ENCODE measurements at regions not wholly inside any gene's neighbourhood (a gene's known extent, or its start where the extent isn't known, plus 50 kb on each side); places are given as distances from the start of the nearest gene placed in this dataset.

GRCh38 chr4:107452717-107453630, 267.1 kb downstream of the PAPSS1 start:
- H2AFZ ChIP-seq (ENCODE audit: low read depth, low read length): no peak overlapping the region
- H3K4me1 ChIP-seq (replicated peaks in 1 of 2; ENCODE audit: control insufficient read depth in 2 of 2, insufficient read depth in 2 of 2, low read length in 2 of 2): no peaks in the 10 kb centered on the region
- no peaks in the 10 kb centered on the region for H3K79me2 ChIP-seq (ENCODE audit: control insufficient read depth, insufficient read depth, low read length)
- BruUV-seq (replicated peaks): no TSS peak
- no peaks in the 10 kb centered on the region for H4K20me1 ChIP-seq (replicated peaks; ENCODE audit: control insufficient read depth, insufficient read depth, low read length)
- H3K36me3 ChIP-seq (ENCODE audit: control insufficient read depth, insufficient read depth, low read length): no peaks in the 10 kb centered on the region
- H3K9ac ChIP-seq (ENCODE audit: insufficient read depth in 1 of 2, low read depth in 2 of 2, low read length in 2 of 2): no peak overlapping the region
- no peaks in the 10 kb centered on the region for H3K9me3 ChIP-seq (replicated peaks; ENCODE audit: control insufficient read depth, insufficient read depth, low read depth, low read length)
- in situ Hi-C loops (cut with MboI): no loop called here
- POLR2A ChIA-PET: interaction anchor here (0.6 kb wide), 1 partner anchor 114 kb away, joined by 3 read pairs; no protein-coding TSS in a partner anchor
- no peaks in the 10 kb centered on the region for H3K9me1 ChIP-seq (ENCODE audit: control insufficient read depth, insufficient read depth, low read length)
- no peak for FAIRE-seq
- H3K4me3 ChIP-seq: no peak overlapping the region
- no peak for DNase-seq (ENCODE audit: extremely low read depth in 1 of 4, low spot score in 3 of 4)
- CTCF ChIA-PET (ENCODE audit: low intra/inter-chr PET ratio): no interaction called here
- no peak overlapping the region for H3K27ac ChIP-seq (ENCODE audit: extremely low read depth, low read depth, low read length)
- 1% methylated on average over 3 of the region's 3 CpGs for WGBS (ENCODE audit: insufficient coverage, low coverage, missing lambda C conversion rate)
- no peak overlapping the region for H3K4me2 ChIP-seq (ENCODE audit: insufficient read depth, low read length)
- H3K27me3 ChIP-seq (ENCODE audit: control insufficient read depth in 2 of 2, insufficient read depth in 2 of 2, low read length in 2 of 2): no peaks in the 10 kb centered on the region
- intact Hi-C loops (cut with micrococcal nuclease): no loop called here
- ATAC-seq: no peak
- TF ChIP-seq ZBTB33 (CRISPR knock-in tag; IDR thresholded peaks at IDR 0.05): no peak

Measured in K562 (cell line).